Liver (tissue), 8 donors: ENCODE measurements at regions not wholly inside any gene's neighbourhood (a gene's known extent, or its start where the extent isn't known, plus 50 kb on each side); places are given as distances from the start of the nearest gene placed in this dataset.

Experiments
- DNase-seq: peaks from one replicate; pipeline ENCODE4 v3.0.0-alpha.2; 2017; ENCODE audit warnings: low spot score
- H3K27ac ChIP-seq, 2 donors: one replicate each; pipeline ENCODE4 v1.7.0; 2013; ENCODE audit warnings: inconsistent platforms in 2 of 2, low read length in 2 of 2, control low read depth in 1 of 2, low read depth in 1 of 2, mild to moderate bottlenecking in 1 of 2
- H3K27me3 ChIP-seq, 4 donors: one replicate each; pipeline versions ENCODE4 v1.6.1 to v1.7.0; 2013; ENCODE audit warnings: low read length in 3 of 4, inconsistent platforms in 1 of 4, mild to moderate bottlenecking in 1 of 4, moderate library complexity in 1 of 4; ENCODE audit not compliant: control insufficient read depth in 4 of 4, insufficient read depth in 4 of 4
- H3K36me3 ChIP-seq, 4 donors: one replicate each; pipeline versions ENCODE4 v1.6.1 to v1.7.0; 2013; ENCODE audit warnings: low read length in 3 of 4, mild to moderate bottlenecking in 3 of 4, low read depth in 1 of 4, moderate library complexity in 1 of 4; ENCODE audit not compliant: control insufficient read depth in 4 of 4, insufficient read depth in 3 of 4
- H3K4me1 ChIP-seq, 4 donors: one replicate each; pipeline versions ENCODE4 v1.6.1 to v1.7.0; 2013; ENCODE audit warnings: low read length in 3 of 4, mild to moderate bottlenecking in 3 of 4, moderate library complexity in 1 of 4; ENCODE audit not compliant: control insufficient read depth in 4 of 4, insufficient read depth in 4 of 4
- H3K4me3 ChIP-seq, 3 donors: one replicate each; pipeline versions ENCODE4 v1.6.1 to v1.7.0; 2013; ENCODE audit warnings: low read length in 3 of 3, control low read depth in 1 of 3, low read depth in 1 of 3, mild to moderate bottlenecking in 1 of 3
- H3K9ac ChIP-seq, 2 donors: one replicate each; pipeline ENCODE4 v1.7.0; 2013; ENCODE audit warnings: low read length in 2 of 2, mild to moderate bottlenecking in 2 of 2, moderate library complexity in 2 of 2, control low read depth in 1 of 2, low read depth in 1 of 2
- H3K9me3 ChIP-seq, 4 donors: one replicate each; pipeline versions ENCODE4 v1.6.1 to v1.7.0; 2013; ENCODE audit warnings: low read length in 3 of 4; ENCODE audit not compliant: control insufficient read depth in 4 of 4
- ATF3 ChIP-seq: IDR thresholded peaks from 2 replicates; pipeline ENCODE4 v1.6.1; 2016; ENCODE audit warnings: antibody characterized with exemption
- CTCF ChIP-seq: fragments of 150-350 bp; IDR thresholded peaks from 2 replicates; pipeline ENCODE4 v1.5.1; 2017; ENCODE audit warnings: improper control_type of control experiment, low read depth, low read length; ENCODE audit not compliant: missing input control
- FOXA1 ChIP-seq: IDR thresholded peaks from 2 replicates; pipeline ENCODE4 v1.6.1; 2016; ENCODE audit warnings: antibody characterized with exemption
- FOXA2 ChIP-seq: IDR thresholded peaks from 2 replicates; pipeline ENCODE4 v1.6.1; 2016; ENCODE audit warnings: antibody characterized with exemption
- GABPA ChIP-seq, 2 donors: IDR thresholded peaks in 1 of 2; conservative IDR thresholded peaks in 1 of 2; 2 replicates each; pipeline ENCODE4 v1.6.1; 2016; ENCODE audit warnings: antibody characterized with exemption in 2 of 2, mild to moderate bottlenecking in 1 of 2, moderate library complexity in 1 of 2
- JUND ChIP-seq, 2 donors: IDR thresholded peaks; 2 replicates each; pipeline ENCODE4 v1.6.1; 2016; ENCODE audit warnings: antibody characterized with exemption in 2 of 2
- MAX ChIP-seq: IDR thresholded peaks from 2 replicates; pipeline ENCODE4 v1.6.1; 2016; ENCODE audit warnings: antibody characterized with exemption
- NR2F2 ChIP-seq: IDR thresholded peaks from 2 replicates; pipeline ENCODE4 v1.6.1; 2016; ENCODE audit warnings: antibody characterized with exemption
- RAD21 ChIP-seq, 2 donors: IDR thresholded peaks; 2 replicates each; pipeline ENCODE4 v1.6.1; 2016; ENCODE audit warnings: antibody characterized with exemption in 2 of 2, mild to moderate bottlenecking in 2 of 2
- REST ChIP-seq: IDR thresholded peaks from 2 replicates; pipeline ENCODE4 v1.6.1; 2016; ENCODE audit warnings: antibody characterized with exemption, mild to moderate bottlenecking
- RXRA ChIP-seq, 2 donors: IDR thresholded peaks; 2 replicates each; pipeline ENCODE4 v1.6.1; 2017 to 2018; ENCODE audit warnings: antibody characterized with exemption in 2 of 2, mild to moderate bottlenecking in 1 of 2
- SP1 ChIP-seq: IDR thresholded peaks from 2 replicates; pipeline ENCODE4 v1.6.1; 2018; ENCODE audit warnings: antibody characterized with exemption, mild to moderate bottlenecking
- TAF1 ChIP-seq: conservative IDR thresholded peaks from 2 replicates; pipeline ENCODE4 v1.6.1; 2016; ENCODE audit warnings: antibody characterized with exemption, mild to moderate bottlenecking
- YY1 ChIP-seq: IDR thresholded peaks from 2 replicates; pipeline ENCODE4 v1.6.1; 2016; ENCODE audit warnings: antibody characterized with exemption, mild to moderate bottlenecking
- ZBTB33 ChIP-seq: IDR thresholded peaks from 2 replicates; pipeline ENCODE4 v1.6.1; 2016; ENCODE audit warnings: antibody characterized with exemption
- WGBS: extraction: QIAGEN DNeasy Blood & Tissue Kit; methylation state at CpG from one replicate; pipeline ENCODE4 v1.1.7; 2013; 5-methylcytosine and 5-hydroxymethylcytosine counted together
- donor health status: healthy.
- donor health status: healthy.
- donor health status: healthy.
- donor health status: healthy.
- donor health status: healthy.

- Histone ChIP-seq H3K36me3 (no peaks in the 10 kb centered on the region), H3K9ac (no peak overlapping the region), H3K4me3 (no peak overlapping the region), H3K9me3 (peaks cover 0 to 5% (median 0%) of the 10 kb centered on the region in 4 donors), H3K27me3 (no peaks in the 10 kb centered on the region), H3K4me1 (no peaks in the 10 kb centered on the region), H3K27ac (no peak overlapping the region)
- DNase-seq: no peak
- 67% methylated on average over 3 of the region's 3 CpGs for WGBS
- TF ChIP-seq GABPA (IDR thresholded peaks at IDR 0.05 in 1 of 2, conservative IDR thresholded peaks at IDR 0.05 in 1 of 2) (no peak), ZBTB33 (no peak), NR2F2 (no peak), RAD21 (IDR thresholded peaks at IDR 0.05) (no peak), REST (no peak), TAF1 (no peak), FOXA1 (no peak), CTCF (no peak), JUND (IDR thresholded peaks at IDR 0.05) (no peak), MAX (no peak), YY1 (no peak), RXRA (IDR thresholded peaks at IDR 0.05) (no peak)
Measured at GRCh38 chr14:82878951-82879350, 1345.3 kb upstream of the SEL1L start.

GRCh38 chr14:82879949-82880535 is 1346.4 kb upstream of the SEL1L start:
- WGBS: 70% methylated on average over 5 of the region's 5 CpGs
- DNase-seq: no peak
- TF ChIP-seq GABPA (IDR thresholded peaks at IDR 0.05 in 1 of 2, conservative IDR thresholded peaks at IDR 0.05 in 1 of 2): no peak
- TF ChIP-seq ATF3: no peak
- no peak for TF ChIP-seq YY1
- no peak for TF ChIP-seq SP1
- no peak for TF ChIP-seq MAX
- no peak for TF ChIP-seq FOXA2
- TF ChIP-seq RAD21 (IDR thresholded peaks at IDR 0.05): no peak
- no peak for TF ChIP-seq JUND (IDR thresholded peaks at IDR 0.05)
- TF ChIP-seq CTCF: no peak
- no peak for TF ChIP-seq TAF1
- Histone ChIP-seq H3K36me3 (no peaks in the 10 kb centered on the region), H3K9ac (no peak overlapping the region), H3K9me3 (peaks cover 0 to 5% (median 0%) of the 10 kb centered on the region in 4 donors), H3K4me3 (no peak overlapping the region), H3K27ac (no peak overlapping the region), H3K27me3 (no peaks in the 10 kb centered on the region), H3K4me1 (no peaks in the 10 kb centered on the region)
